ENCODE measurements at regions not wholly inside any gene's neighbourhood (a gene's known extent, or its start where the extent isn't known, plus 50 kb on each side); places are given as distances from the start of the nearest gene placed in this dataset.

GRCh38 chr4:24472161-24472510 lies 112.2 kb downstream of the DHX15 start:
- H3K4me3 ChIP-seq = peak overlapping the region; percentile 41 to 59
- peak overlapping the region in 1 of 4 donors; percentile 57 for H3K27ac ChIP-seq
- peaks cover 32% of the 10 kb centered on the region for H3K4me1 ChIP-seq
- H3K27me3 ChIP-seq = peaks cover 0 to 17% of the 10 kb centered on the region in 2 donors
- DNase-seq (peak in 1 of 4 donors; percentile 16), ATAC-seq (no peak)
- intact Hi-C loops (cut with DNase I) = no loop called here
- H3K36me3 ChIP-seq (replicated peaks in 1 of 2; ENCODE audit: insufficient read depth in 1 of 2, low read depth in 2 of 2) = no peaks in the 10 kb centered on the region
- WGBS, 2 donors = 2% methylated on average over 20 to 21 of the region's 21 CpGs
- H3K9me3 ChIP-seq = no peaks in the 10 kb centered on the region
- TF ChIP-seq POLR2A (IDR thresholded peaks at IDR 0.05) (no peak), CTCF (IDR thresholded peaks at IDR 0.05) (no peak)

GRCh38 chr4:24471486-24472160 lies 112.7 kb downstream of the DHX15 start:
- no peak for ATAC-seq
- no peak for TF ChIP-seq POLR2A (IDR thresholded peaks at IDR 0.05)
- no peak for TF ChIP-seq CTCF (IDR thresholded peaks at IDR 0.05)
- Histone ChIP-seq H3K27me3 (peaks cover 0 to 17% of the 10 kb centered on the region in 2 donors), H3K4me3 (peak overlapping the region in 1 of 2 donors; percentile 15), H3K36me3 (replicated peaks in 1 of 2; ENCODE audit: insufficient read depth in 1 of 2, low read depth in 2 of 2) (no peaks in the 10 kb centered on the region), H3K4me1 (peaks cover 32% of the 10 kb centered on the region), H3K27ac (no peak overlapping the region), H3K9me3 (no peaks in the 10 kb centered on the region)
- no peak for DNase-seq
- 0 to 4% methylated on average over 41 to 50 of the region's 50 CpGs for WGBS, 2 donors
- intact Hi-C loops (cut with DNase I) = no loop called here

GRCh38 chr4:24470666-24471485 lies 113.5 kb downstream of the DHX15 start:
- DNase-seq (peak in 3 of 4 donors; percentile 15 to 25 (median 20)), ATAC-seq (peak; percentile 17)
- H3K4me1 ChIP-seq = peaks cover 32% of the 10 kb centered on the region
- H3K36me3 ChIP-seq (replicated peaks in 1 of 2; ENCODE audit: insufficient read depth in 1 of 2, low read depth in 2 of 2) = no peaks in the 10 kb centered on the region
- 0% methylated on average over 18 to 77 of the region's 90 CpGs for WGBS, 2 donors
- H3K27me3 ChIP-seq = peaks cover 0 to 17% of the 10 kb centered on the region in 2 donors
- TF ChIP-seq POLR2A (IDR thresholded peaks at IDR 0.05) = no peak
- peak in 1 of 7 experiments; percentile 6 for TF ChIP-seq CTCF (IDR thresholded peaks at IDR 0.05)
- peak overlapping the region in 1 of 2 donors; percentile 15 for H3K4me3 ChIP-seq
- H3K27ac ChIP-seq = peak overlapping the region in 1 of 4 donors; percentile 56
- no peaks in the 10 kb centered on the region for H3K9me3 ChIP-seq
- intact Hi-C loops (cut with DNase I) = no loop called here

DNA sequence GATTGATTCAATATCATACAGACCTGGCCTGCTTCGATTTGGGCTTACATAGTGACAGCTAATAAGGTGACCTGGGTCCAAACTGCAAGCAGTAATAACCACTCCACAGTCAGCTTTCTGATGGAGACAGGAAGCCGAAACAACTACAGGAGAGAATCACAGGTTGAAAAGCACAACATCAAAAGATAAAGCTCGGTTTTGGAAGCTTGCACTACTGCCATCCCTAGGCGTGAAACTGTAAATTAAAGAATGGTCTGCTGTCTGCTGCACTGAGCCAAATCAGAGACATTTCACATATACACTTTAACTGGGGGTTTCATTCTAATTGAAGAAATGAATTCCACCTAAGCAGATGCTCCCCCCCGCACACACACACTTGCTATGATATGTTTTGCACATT lies 116.3 kb downstream of the DHX15 start:
- Histone ChIP-seq H3K4me3 (no peak overlapping the region), H3K4me1 (peaks cover 27% of the 10 kb centered on the region), H3K27ac (no peak overlapping the region), H3K27me3 (peaks cover 0 to 17% of the 10 kb centered on the region in 2 donors), H3K9me3 (no peaks in the 10 kb centered on the region), H3K36me3 (replicated peaks in 1 of 2; ENCODE audit: insufficient read depth in 1 of 2, low read depth in 2 of 2) (no peaks in the 10 kb centered on the region)
- intact Hi-C loops (cut with DNase I) = no loop called here
- 68 to 73% methylated on average over 5 of the region's 5 CpGs for WGBS, 2 donors
- TF ChIP-seq POLR2A (IDR thresholded peaks at IDR 0.05) = no peak
- no peak for TF ChIP-seq CTCF (IDR thresholded peaks at IDR 0.05)
- no peak for ATAC-seq
- no peak for DNase-seq
